ENCODE measurements at regions not wholly inside any gene's neighbourhood (a gene's known extent, or its start where the extent isn't known, plus 50 kb on each side); places are given as distances from the start of the nearest gene placed in this dataset.

DNA sequence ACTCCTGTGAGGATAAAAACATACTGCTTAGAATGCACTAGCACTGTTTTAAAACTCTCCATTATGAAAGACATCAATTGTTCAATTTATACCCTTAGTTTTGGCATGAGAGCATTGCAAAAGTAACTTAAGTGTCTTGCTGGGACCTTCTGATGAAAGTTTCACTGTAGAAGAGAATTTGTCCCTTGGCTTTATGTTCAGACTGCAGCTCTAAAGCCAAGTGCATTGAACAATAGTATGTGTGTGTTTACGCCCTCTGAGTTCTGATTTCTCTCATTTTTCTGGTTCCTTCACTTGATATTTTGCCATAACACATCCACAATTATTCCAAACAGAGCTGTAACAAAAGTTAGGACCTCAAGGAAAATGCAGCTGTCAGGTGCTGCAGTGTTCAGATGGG, 474.6 kb downstream of the DISC1 start:
- TF ChIP-seq EZH2phosphoT487 (IDR thresholded peaks at IDR 0.05; ENCODE audit: low read length) (no peak), EZH2 (optimal IDR thresholded peaks at IDR 0.05; ENCODE audit: low read depth, low read length) (no peak)
- TF ChIP-seq, protein P1, sequence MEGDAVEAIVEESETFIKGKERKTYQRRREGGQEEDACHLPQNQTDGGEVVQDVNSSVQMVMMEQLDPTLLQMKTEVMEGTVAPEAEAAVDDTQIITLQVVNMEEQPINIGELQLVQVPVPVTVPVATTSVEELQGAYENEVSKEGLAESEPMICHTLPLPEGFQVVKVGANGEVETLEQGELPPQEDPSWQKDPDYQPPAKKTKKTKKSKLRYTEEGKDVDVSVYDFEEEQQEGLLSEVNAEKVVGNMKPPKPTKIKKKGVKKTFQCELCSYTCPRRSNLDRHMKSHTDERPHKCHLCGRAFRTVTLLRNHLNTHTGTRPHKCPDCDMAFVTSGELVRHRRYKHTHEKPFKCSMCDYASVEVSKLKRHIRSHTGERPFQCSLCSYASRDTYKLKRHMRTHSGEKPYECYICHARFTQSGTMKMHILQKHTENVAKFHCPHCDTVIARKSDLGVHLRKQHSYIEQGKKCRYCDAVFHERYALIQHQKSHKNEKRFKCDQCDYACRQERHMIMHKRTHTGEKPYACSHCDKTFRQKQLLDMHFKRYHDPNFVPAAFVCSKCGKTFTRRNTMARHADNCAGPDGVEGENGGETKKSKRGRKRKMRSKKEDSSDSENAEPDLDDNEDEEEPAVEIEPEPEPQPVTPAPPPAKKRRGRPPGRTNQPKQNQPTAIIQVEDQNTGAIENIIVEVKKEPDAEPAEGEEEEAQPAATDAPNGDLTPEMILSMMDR (IDR thresholded peaks at IDR 0.05; ENCODE audit: low read length) = no peak
- H3K79me2 ChIP-seq (ENCODE audit: low read length) = no peaks in the 10 kb centered on the region
- H2AFZ ChIP-seq (ENCODE audit: low read length) = no peak overlapping the region
- no peaks in the 10 kb centered on the region for H3K27me3 ChIP-seq (replicated peaks; ENCODE audit: insufficient read depth, low read length)
- no peaks in the 10 kb centered on the region for H3K9me3 ChIP-seq (replicated peaks; ENCODE audit: insufficient read depth, low read length)
- H3K4me2 ChIP-seq (ENCODE audit: low read depth, low read length) = no peak overlapping the region
- H3F3A ChIP-seq (ENCODE audit: insufficient read depth, low read length) = no peaks in the 10 kb centered on the region
- no peaks in the 10 kb centered on the region for H3K4me1 ChIP-seq (ENCODE audit: low read length)
- H3K9ac ChIP-seq (ENCODE audit: low read length) = no peak overlapping the region
- no peaks in the 10 kb centered on the region for H3K9me2 ChIP-seq (replicated peaks; ENCODE audit: insufficient read depth, low read length)
- no peak overlapping the region for H3K4me3 ChIP-seq (ENCODE audit: low read length)
- H3K36me3 ChIP-seq (replicated peaks; ENCODE audit: insufficient read depth, low read length) = no peaks in the 10 kb centered on the region
- no peak overlapping the region for H3K27ac ChIP-seq (ENCODE audit: low read length)
- DNase-seq = no peak
- H4K20me1 ChIP-seq (ENCODE audit: insufficient read depth, low read length) = no peaks in the 10 kb centered on the region

DNA sequence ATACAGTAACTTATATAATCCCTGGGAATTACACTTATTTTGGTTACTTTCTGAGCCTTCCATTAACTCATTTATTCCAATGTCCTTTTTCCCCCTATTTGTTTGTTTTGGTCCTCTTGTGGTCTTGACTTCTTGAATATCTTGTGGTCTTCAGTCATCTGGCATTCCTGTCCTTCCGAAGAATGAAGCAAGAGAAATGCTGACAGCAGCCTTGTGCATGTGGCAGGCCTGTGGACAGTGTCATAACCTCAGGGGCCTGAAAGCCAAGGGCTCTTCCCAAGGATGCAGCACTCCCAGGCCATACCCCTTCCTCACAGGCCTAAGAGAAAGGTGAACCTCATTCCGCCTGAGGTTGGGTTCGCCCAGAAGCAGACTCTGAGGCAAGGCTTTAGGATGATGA, 470.2 kb downstream of the DISC1 start:
- no peaks in the 10 kb centered on the region for H3K79me2 ChIP-seq (ENCODE audit: low read length)
- no peaks in the 10 kb centered on the region for H4K20me1 ChIP-seq (ENCODE audit: insufficient read depth, low read length)
- H3K9me3 ChIP-seq (replicated peaks; ENCODE audit: insufficient read depth, low read length) = no peaks in the 10 kb centered on the region
- no peaks in the 10 kb centered on the region for H3K27me3 ChIP-seq (replicated peaks; ENCODE audit: insufficient read depth, low read length)
- H3K4me3 ChIP-seq (ENCODE audit: low read length) = no peak overlapping the region
- no peak overlapping the region for H2AFZ ChIP-seq (ENCODE audit: low read length)
- TF ChIP-seq EZH2 (optimal IDR thresholded peaks at IDR 0.05; ENCODE audit: low read depth, low read length) (no peak), EZH2phosphoT487 (IDR thresholded peaks at IDR 0.05; ENCODE audit: low read length) (no peak)
- TF ChIP-seq, protein P1 (IDR thresholded peaks at IDR 0.05; ENCODE audit: low read length) = no peak
- no peak overlapping the region for H3K4me2 ChIP-seq (ENCODE audit: low read depth, low read length)
- H3K36me3 ChIP-seq (replicated peaks; ENCODE audit: insufficient read depth, low read length) = no peaks in the 10 kb centered on the region
- H3F3A ChIP-seq (ENCODE audit: insufficient read depth, low read length) = no peaks in the 10 kb centered on the region
- H3K4me1 ChIP-seq (ENCODE audit: low read length) = no peaks in the 10 kb centered on the region
- H3K9ac ChIP-seq (ENCODE audit: low read length) = no peak overlapping the region
- no peak overlapping the region for H3K27ac ChIP-seq (ENCODE audit: low read length)
- DNase-seq = no peak
- no peaks in the 10 kb centered on the region for H3K9me2 ChIP-seq (replicated peaks; ENCODE audit: insufficient read depth, low read length)
